ENCODE measurements at regions not wholly inside any gene's neighbourhood (a gene's known extent, or its start where the extent isn't known, plus 50 kb on each side); places are given as distances from the start of the nearest gene placed in this dataset.

- no peak for TF ChIP-seq REST (IDR thresholded peaks at IDR 0.05)
- TF ChIP-seq BHLHE40 (IDR thresholded peaks at IDR 0.05; ENCODE audit: low read depth, low read length): no peak
- TF ChIP-seq, protein P1, sequence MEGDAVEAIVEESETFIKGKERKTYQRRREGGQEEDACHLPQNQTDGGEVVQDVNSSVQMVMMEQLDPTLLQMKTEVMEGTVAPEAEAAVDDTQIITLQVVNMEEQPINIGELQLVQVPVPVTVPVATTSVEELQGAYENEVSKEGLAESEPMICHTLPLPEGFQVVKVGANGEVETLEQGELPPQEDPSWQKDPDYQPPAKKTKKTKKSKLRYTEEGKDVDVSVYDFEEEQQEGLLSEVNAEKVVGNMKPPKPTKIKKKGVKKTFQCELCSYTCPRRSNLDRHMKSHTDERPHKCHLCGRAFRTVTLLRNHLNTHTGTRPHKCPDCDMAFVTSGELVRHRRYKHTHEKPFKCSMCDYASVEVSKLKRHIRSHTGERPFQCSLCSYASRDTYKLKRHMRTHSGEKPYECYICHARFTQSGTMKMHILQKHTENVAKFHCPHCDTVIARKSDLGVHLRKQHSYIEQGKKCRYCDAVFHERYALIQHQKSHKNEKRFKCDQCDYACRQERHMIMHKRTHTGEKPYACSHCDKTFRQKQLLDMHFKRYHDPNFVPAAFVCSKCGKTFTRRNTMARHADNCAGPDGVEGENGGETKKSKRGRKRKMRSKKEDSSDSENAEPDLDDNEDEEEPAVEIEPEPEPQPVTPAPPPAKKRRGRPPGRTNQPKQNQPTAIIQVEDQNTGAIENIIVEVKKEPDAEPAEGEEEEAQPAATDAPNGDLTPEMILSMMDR (IDR thresholded peaks at IDR 0.05): no peak
- TF ChIP-seq CBX2 (IDR thresholded peaks at IDR 0.05; ENCODE audit: borderline replicate concordance, low read depth): no peak
- no peak for TF ChIP-seq POLR2A (IDR thresholded peaks at IDR 0.05; ENCODE audit: low read length)
- TF ChIP-seq MYC (IDR thresholded peaks at IDR 0.05; ENCODE audit: borderline replicate concordance, low read length): no peak
- no peak for TF ChIP-seq TP53 (CRISPR knock-in tag; IDR thresholded peaks at IDR 0.05)
Measured at GRCh38 chr18:71212222-71212621, 923.4 kb downstream of the SOCS6 start.
